Hepatocyte (in vitro differentiated cells): ENCODE measurements at regions not wholly inside any gene's neighbourhood (a gene's known extent, or its start where the extent isn't known, plus 50 kb on each side); places are given as distances from the start of the nearest gene placed in this dataset.

Experiments
- EZH2 ChIP-seq: fragments of 200-600 bp; sonication (generic); IDR thresholded peaks from 2 replicates; pipeline ENCODE4 v1.6.1; 2016; ENCODE audit warnings: antibody characterized with exemption, mild to moderate bottlenecking, borderline replicate concordance
- EZH2phosphoT487 ChIP-seq: fragments of 200-600 bp; sonication (generic); IDR thresholded peaks from one replicate; pipeline ENCODE4 v1.6.1; 2018; ENCODE audit warnings: antibody characterized with exemption, mild to moderate bottlenecking, low read depth, moderate library complexity; ENCODE audit not compliant: unreplicated experiment, severe bottlenecking
- TF ChIP-seq, protein P1 (sequence below): fragments of 200-600 bp; sonication (generic); IDR thresholded peaks from 2 replicates; pipeline ENCODE4 v1.5.1; 2016; ENCODE audit warnings: antibody characterized with exemption, mild to moderate bottlenecking; ENCODE audit not compliant: poor library complexity

DNA sequence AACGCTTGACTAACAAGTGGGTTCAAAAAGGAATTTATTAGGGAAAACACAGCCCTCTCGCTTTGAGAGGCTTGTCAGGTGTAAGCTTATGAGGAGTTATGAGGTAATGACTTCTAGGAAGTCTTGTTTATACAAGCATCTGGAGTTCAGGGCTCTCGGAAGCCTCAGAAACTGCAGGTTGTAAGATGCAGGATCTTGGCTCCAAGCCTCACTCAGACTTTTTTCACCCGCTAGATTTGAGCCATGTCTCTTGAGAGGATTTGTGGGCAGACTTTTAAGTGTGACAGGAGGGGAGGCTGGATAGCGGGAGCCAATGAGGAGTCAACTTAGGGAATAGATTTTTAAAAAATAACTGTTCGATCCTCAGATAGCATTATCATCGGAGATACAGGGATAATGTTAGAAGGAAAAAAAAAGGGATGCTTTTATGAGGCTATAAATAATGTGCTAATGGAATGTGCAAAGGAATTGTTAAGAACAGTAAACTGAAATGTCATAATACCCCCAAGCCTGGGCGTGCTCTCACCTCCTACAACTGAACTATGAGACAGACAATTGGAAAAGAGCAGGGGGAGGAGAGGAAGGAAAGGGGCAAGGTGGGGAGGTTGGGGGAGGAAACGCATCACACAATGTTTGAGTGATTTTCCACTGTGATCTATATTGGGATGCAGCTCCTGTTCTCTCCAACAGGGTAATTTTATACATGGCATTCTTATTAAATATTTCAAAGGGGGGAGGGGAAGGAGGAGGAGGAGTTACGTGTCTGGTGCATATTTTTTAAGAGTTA lies 107.4 kb upstream of the ESRRG start:
- TF ChIP-seq, protein P1, sequence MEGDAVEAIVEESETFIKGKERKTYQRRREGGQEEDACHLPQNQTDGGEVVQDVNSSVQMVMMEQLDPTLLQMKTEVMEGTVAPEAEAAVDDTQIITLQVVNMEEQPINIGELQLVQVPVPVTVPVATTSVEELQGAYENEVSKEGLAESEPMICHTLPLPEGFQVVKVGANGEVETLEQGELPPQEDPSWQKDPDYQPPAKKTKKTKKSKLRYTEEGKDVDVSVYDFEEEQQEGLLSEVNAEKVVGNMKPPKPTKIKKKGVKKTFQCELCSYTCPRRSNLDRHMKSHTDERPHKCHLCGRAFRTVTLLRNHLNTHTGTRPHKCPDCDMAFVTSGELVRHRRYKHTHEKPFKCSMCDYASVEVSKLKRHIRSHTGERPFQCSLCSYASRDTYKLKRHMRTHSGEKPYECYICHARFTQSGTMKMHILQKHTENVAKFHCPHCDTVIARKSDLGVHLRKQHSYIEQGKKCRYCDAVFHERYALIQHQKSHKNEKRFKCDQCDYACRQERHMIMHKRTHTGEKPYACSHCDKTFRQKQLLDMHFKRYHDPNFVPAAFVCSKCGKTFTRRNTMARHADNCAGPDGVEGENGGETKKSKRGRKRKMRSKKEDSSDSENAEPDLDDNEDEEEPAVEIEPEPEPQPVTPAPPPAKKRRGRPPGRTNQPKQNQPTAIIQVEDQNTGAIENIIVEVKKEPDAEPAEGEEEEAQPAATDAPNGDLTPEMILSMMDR, result no peak
- TF ChIP-seq EZH2 (no peak), EZH2phosphoT487 (no peak)
